OCI-LY3 (cell line): ENCODE measurements at regions not wholly inside any gene's neighbourhood (a gene's known extent, or its start where the extent isn't known, plus 50 kb on each side); places are given as distances from the start of the nearest gene placed in this dataset.

Experiments used
- H2AFZ ChIP-seq: fragments of 200-600, 300-600 bp; shearing (Covaris generic); 2 replicates; pipeline ENCODE4 v1.6.0; 2014; ENCODE audit warnings: antibody characterized with exemption, low read depth, low read length
- H3K27ac ChIP-seq: fragments of 200-600, 300-600 bp; sonication (generic); 2 replicates; pipeline ENCODE4 v1.5.1; 2014; ENCODE audit warnings: mild to moderate bottlenecking, low read length, moderate library complexity, mixed read lengths
- H3K27me3 ChIP-seq: fragments of 200-600, 300-600 bp; sonication (generic); 2 replicates; pipeline ENCODE4 v1.6.1; 2014; ENCODE audit warnings: low read depth, low read length, mixed read lengths
- H3K36me3 ChIP-seq: fragments of 200-600, 300-600 bp; sonication (generic); replicated peaks from 2 replicates; pipeline ENCODE3; 2014; ENCODE audit warnings: low read depth, low read length, mixed read lengths
- H3K4me1 ChIP-seq: fragments of 300-600, 200-600 bp; sonication (generic); 2 replicates; pipeline ENCODE4 v1.6.1; 2014; ENCODE audit warnings: low read length, mixed read lengths
- H3K4me2 ChIP-seq: fragments of 200-600, 300-600 bp; sonication (generic); 2 replicates; pipeline ENCODE4 v1.6.1; 2014; ENCODE audit warnings: low read length, mixed read lengths
- H3K4me3 ChIP-seq: fragments of 300-600, 200-600 bp; sonication (generic); 2 replicates; pipeline ENCODE4 v1.5.1; 2014; ENCODE audit warnings: antibody characterized with exemption, mild to moderate bottlenecking, low read length, moderate library complexity
- H3K79me2 ChIP-seq: fragments of 300-600, 200-600 bp; shearing (Covaris generic); 2 replicates; pipeline ENCODE4 v1.6.1; 2014; ENCODE audit warnings: mild to moderate bottlenecking, low read length, mixed read lengths
- H3K9ac ChIP-seq: fragments of 300-600, 200-600 bp; shearing (Covaris generic); 2 replicates; pipeline ENCODE4 v1.6.0; 2014; ENCODE audit warnings: mild to moderate bottlenecking, low read length, moderate library complexity
- H3K9me3 ChIP-seq: fragments of 200-600, 300-600 bp; shearing (Covaris generic); 2 replicates; pipeline ENCODE4 v1.6.1; 2014; ENCODE audit warnings: low read length, mixed read lengths; ENCODE audit not compliant: insufficient read depth
- H4K20me1 ChIP-seq: fragments of 200-600, 300-600 bp; sonication (generic); 2 replicates; pipeline ENCODE4 v1.6.1; 2016; ENCODE audit warnings: low read length, mixed read lengths; ENCODE audit not compliant: insufficient read depth
- CTCF ChIP-seq: fragments of 200-600, 300-600 bp; sonication (generic); IDR thresholded peaks from 2 replicates; pipeline ENCODE4 v1.5.1; 2014; ENCODE audit warnings: antibody characterized with exemption, low read length, low read depth
- EZH2phosphoT487 ChIP-seq: fragments of 200-600 bp; shearing (Covaris generic); IDR thresholded peaks from 2 replicates; pipeline ENCODE4 v1.6.1; 2018; ENCODE audit warnings: antibody characterized with exemption, mixed run types, low read depth

- H2AFZ ChIP-seq: no peak overlapping the region
- no peak overlapping the region for H3K4me3 ChIP-seq
- no peaks in the 10 kb centered on the region for H3K36me3 ChIP-seq
- H4K20me1 ChIP-seq: no peaks in the 10 kb centered on the region
- no peak overlapping the region; the same call in 1 of the 2 replicates for H3K9ac ChIP-seq
- TF ChIP-seq CTCF (no peak), EZH2phosphoT487 (no peak)
- peaks cover 86% of the 10 kb centered on the region for H3K4me1 ChIP-seq
- H3K9me3 ChIP-seq: no peaks in the 10 kb centered on the region
- no peaks in the 10 kb centered on the region for H3K79me2 ChIP-seq
- no peak overlapping the region; the same call in 1 of the 2 replicates for H3K4me2 ChIP-seq
- H3K27me3 ChIP-seq: peaks cover 18% of the 10 kb centered on the region; the same call in 1 of the 2 replicates
- H3K27ac ChIP-seq: peak overlapping the region; percentile 93; the same call in 1 of the 2 replicates
Observed at GRCh38 chr15:70484993-70485392, 278.4 kb downstream of the UACA start.

- Histone ChIP-seq H3K27ac (no peak overlapping the region), H3K4me1 (peaks cover 92% of the 10 kb centered on the region), H3K4me2 (no peak overlapping the region), H3K9me3 (no peaks in the 10 kb centered on the region), H2AFZ (no peak overlapping the region), H3K4me3 (no peak overlapping the region), H4K20me1 (no peaks in the 10 kb centered on the region), H3K9ac (no peak overlapping the region), H3K79me2 (no peaks in the 10 kb centered on the region), H3K36me3 (no peaks in the 10 kb centered on the region), H3K27me3 (peaks cover 18% of the 10 kb centered on the region; the same call in 1 of the 2 replicates)
- TF ChIP-seq CTCF: no peak
- no peak for TF ChIP-seq EZH2phosphoT487
Observed at GRCh38 chr15:70483513-70483912, 279.8 kb downstream of the UACA start.

- H4K20me1 ChIP-seq: no peaks in the 10 kb centered on the region
- H3K27ac ChIP-seq: peak overlapping the region; percentile 98
- no peaks in the 10 kb centered on the region for H3K79me2 ChIP-seq
- peak overlapping the region; percentile 85 for H3K4me2 ChIP-seq
- peak overlapping the region; percentile 81 for H3K9ac ChIP-seq
- no peaks in the 10 kb centered on the region for H3K36me3 ChIP-seq
- peaks cover 92% of the 10 kb centered on the region for H3K4me1 ChIP-seq
- no peak overlapping the region for H2AFZ ChIP-seq
- TF ChIP-seq CTCF (no peak), EZH2phosphoT487 (peak; percentile 87; the same call in 1 of the 2 replicates)
- H3K9me3 ChIP-seq: no peaks in the 10 kb centered on the region
- H3K4me3 ChIP-seq: peak overlapping the region; percentile 63
- H3K27me3 ChIP-seq: peaks cover 18% of the 10 kb centered on the region; the same call in 1 of the 2 replicates
Observed at GRCh38 chr15:70480196-70480856, 283.0 kb downstream of the UACA start.

- peaks cover 18% of the 10 kb centered on the region; the same call in 1 of the 2 replicates for H3K27me3 ChIP-seq
- peak overlapping the region; percentile 81 for H3K9ac ChIP-seq
- TF ChIP-seq CTCF (no peak), EZH2phosphoT487 (no peak)
- no peaks in the 10 kb centered on the region for H3K36me3 ChIP-seq
- no peaks in the 10 kb centered on the region for H4K20me1 ChIP-seq
- no peaks in the 10 kb centered on the region for H3K9me3 ChIP-seq
- peak overlapping the region; percentile 63 for H3K4me3 ChIP-seq
- H3K4me2 ChIP-seq: peak overlapping the region; percentile 85
- no peaks in the 10 kb centered on the region for H3K79me2 ChIP-seq
- H2AFZ ChIP-seq: no peak overlapping the region
- H3K27ac ChIP-seq: peak overlapping the region; percentile 98
- H3K4me1 ChIP-seq: peaks cover 90% of the 10 kb centered on the region
Observed at GRCh38 chr15:70479785-70480184, 283.6 kb downstream of the UACA start.
